ENCODE measurements at regions not wholly inside any gene's neighbourhood (a gene's known extent, or its start where the extent isn't known, plus 50 kb on each side); places are given as distances from the start of the nearest gene placed in this dataset.
"Not testable (repeated sequence)": the region's sequence is repeated elsewhere in the genome, so short reads cannot be mapped to it uniquely, and the experiment has no call there.

DNA sequence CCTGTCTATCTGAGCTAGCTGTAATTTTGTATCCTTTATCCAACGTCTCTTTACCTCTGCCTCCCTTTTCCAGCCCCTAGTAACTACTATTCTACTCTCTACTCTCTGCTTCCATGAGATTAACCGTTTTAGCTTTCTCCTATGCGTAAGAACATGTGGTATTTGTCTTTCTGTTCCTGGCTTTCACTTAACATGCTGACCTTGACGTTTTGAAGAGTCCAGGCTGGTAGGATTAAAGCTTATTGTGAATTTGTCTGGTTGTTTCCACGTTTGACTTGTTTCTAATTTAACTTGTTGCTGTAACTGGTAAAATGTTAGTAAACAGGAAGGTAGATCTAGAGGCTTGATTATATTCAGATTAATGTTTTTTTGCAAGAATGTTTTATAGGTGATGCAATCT lies 385.3 kb downstream of the PSAT1 start:
- Mint-ChIP-seq H3K4me1 (no peaks in the 10 kb centered on the region), H3K4me3 (no peak overlapping the region), H3K9me3 (no peaks in the 10 kb centered on the region), H3K36me3 (no peaks in the 10 kb centered on the region), H3K27ac (no peak overlapping the region), H3K27me3 (no peaks in the 10 kb centered on the region)
- CTCF ChIA-PET = no interaction called here
- DNase-seq = no peak

DNA sequence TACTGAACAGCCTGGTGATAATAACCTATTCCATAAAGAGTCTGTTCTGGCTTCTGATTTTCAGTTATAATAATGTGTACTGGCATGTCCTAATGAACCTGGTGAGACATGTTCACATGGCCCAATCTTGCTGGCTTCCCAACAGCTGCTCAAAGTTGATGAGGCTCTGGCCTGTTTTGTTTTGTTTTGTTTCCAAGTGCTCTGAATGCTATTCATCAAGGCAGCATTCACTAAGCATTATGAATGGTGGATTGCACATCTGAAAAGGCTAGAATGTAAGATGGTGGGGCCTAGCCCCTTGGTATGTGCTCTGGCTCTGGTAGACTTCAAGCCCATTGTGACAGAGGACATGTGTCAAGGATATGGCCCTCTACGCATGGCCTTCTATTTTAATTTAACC lies 388.5 kb downstream of the PSAT1 start:
- CTCF ChIA-PET = no interaction called here

DNA sequence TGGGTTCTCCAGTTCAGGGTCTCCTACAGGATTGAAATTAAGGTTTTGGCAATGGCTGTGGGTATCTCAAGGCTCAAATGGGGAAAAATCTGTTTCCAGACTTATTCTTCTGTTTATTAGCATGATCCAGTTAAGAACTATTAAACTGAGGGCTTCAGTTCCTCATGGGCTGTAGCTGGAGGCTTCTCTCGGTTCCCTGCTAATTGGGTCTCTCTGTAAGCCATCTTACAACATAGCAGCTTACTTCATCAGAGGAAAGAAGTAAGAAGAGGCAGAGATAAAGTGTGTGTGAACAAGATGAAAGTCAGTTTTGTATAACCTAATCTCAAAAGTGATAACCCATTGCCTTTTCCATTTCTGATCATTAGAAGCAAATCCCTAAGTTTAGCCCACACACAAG lies 391.9 kb downstream of the PSAT1 start:
- Mint-ChIP-seq H3K36me3 (no peaks in the 10 kb centered on the region), H3K27me3 (no peaks in the 10 kb centered on the region), H3K4me3 (no peak overlapping the region), H3K4me1 (no peaks in the 10 kb centered on the region), H3K27ac (no peak overlapping the region), H3K9me3 (no peaks in the 10 kb centered on the region)
- DNase-seq = no peak
- CTCF ChIA-PET = no interaction called here

More for the DNA sequence above, 388.5 kb downstream of the PSAT1 start:
- Mint-ChIP-seq H3K27me3 (no peaks in the 10 kb centered on the region), H3K9me3 (no peaks in the 10 kb centered on the region), H3K4me1 (no peaks in the 10 kb centered on the region), H3K4me3 (no peak overlapping the region), H3K27ac (no peak overlapping the region), H3K36me3 (no peaks in the 10 kb centered on the region)
- DNase-seq = no peak

DNA sequence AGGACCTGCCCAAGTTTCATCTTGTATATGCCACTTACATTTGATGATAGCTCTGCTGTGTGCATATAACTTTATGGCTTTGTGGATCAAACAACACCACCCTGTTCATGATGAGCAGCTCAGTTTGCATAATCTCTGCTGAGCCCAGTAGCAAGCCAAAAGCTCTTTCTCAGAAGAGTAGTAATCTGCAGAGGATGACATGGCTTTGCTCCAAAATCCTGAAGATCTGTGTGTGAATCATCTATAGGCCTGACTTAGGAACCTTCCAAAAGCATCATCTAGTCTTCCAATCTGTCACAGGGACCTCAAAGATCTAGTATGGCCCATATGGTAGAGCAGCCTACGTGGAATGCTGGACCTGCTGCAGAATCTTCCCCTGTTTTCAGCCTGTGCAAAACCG lies 394.6 kb downstream of the PSAT1 start:
- no peaks in the 10 kb centered on the region for H3K36me3 Mint-ChIP-seq
- no peaks in the 10 kb centered on the region for H3K27me3 Mint-ChIP-seq
- CTCF ChIA-PET = no interaction called here

DNA sequence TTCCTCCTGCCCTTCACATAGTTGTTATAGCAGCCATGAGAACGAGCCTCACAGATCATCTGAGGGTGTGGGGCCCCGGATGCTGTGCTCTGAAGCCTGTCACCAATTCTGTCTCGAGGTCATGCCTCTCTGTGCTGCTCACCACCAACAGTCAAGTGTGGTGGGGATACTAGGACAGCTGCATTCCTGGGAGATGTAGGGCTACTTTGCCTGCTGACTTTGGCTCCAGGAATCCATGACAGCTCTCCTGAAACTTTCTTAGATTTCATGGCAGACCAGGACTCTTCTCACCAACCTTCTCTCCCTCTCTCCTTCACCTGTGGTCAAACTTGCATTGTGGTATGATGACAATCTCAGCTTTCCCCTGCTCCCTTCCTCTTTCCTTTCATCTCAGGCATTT lies 395.9 kb downstream of the PSAT1 start:
- no peaks in the 10 kb centered on the region for H3K27me3 Mint-ChIP-seq
- H3K9me3 Mint-ChIP-seq = no peaks in the 10 kb centered on the region
- no peak overlapping the region for H3K4me3 Mint-ChIP-seq
- no peaks in the 10 kb centered on the region for H3K36me3 Mint-ChIP-seq
- no peak for DNase-seq
- H3K4me1 Mint-ChIP-seq = no peaks in the 10 kb centered on the region
- no peak overlapping the region for H3K27ac Mint-ChIP-seq
- CTCF ChIA-PET = no interaction called here

More for the DNA sequence above, 394.6 kb downstream of the PSAT1 start:
- Mint-ChIP-seq H3K27ac (no peak overlapping the region), H3K4me1 (no peaks in the 10 kb centered on the region), H3K4me3 (no peak overlapping the region), H3K9me3 (no peaks in the 10 kb centered on the region)
- no peak for DNase-seq

DNA sequence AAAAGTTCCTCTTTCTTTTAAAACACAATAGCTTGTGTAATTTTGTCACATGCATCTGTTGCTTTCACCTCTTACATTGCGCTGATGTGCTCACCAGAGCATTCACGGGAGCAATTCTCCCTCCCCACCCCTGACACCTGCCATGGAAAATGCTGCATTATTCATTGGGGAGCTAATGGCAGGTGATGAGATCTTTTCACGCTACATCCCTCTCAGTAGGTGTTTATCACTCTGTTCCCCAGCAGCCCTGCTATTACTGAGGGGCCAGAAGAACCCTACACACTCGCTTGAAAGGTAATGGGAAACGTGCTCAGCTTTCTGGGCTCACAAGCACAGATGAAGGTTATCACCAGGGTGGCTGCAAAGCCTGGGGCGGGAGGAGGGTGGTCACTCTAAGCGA lies 398.0 kb downstream of the PSAT1 start:
- no peaks in the 10 kb centered on the region for H3K36me3 Mint-ChIP-seq
- no peaks in the 10 kb centered on the region for H3K27me3 Mint-ChIP-seq
- CTCF ChIA-PET = no interaction called here
- no peaks in the 10 kb centered on the region for H3K9me3 Mint-ChIP-seq
- no peaks in the 10 kb centered on the region for H3K4me1 Mint-ChIP-seq
- H3K4me3 Mint-ChIP-seq = no peak overlapping the region
- no peak for DNase-seq
- no peak overlapping the region for H3K27ac Mint-ChIP-seq

DNA sequence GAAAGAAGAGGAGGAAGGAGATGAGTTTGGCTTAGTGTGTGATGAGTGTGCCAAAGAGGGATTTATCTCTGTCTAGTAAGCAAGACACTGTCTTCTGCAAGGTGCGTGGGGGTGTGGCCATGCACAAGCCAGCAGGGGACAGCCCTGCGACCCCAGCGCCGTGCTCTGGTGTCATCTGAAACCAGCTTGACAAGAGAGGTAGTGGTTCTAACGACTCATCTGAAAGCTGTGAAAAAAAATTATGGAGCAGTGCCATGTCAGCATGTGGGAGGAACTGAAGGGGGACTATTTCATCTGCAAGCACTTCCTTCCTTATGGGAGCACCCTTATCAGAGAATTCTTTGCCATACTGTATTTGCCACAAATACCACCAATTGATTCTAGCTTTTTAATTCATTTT lies 398.6 kb downstream of the PSAT1 start:
- no peaks in the 10 kb centered on the region for H3K4me1 Mint-ChIP-seq
- H3K27me3 Mint-ChIP-seq = no peaks in the 10 kb centered on the region
- H3K27ac Mint-ChIP-seq = no peak overlapping the region
- no peak for DNase-seq
- H3K9me3 Mint-ChIP-seq = no peaks in the 10 kb centered on the region
- H3K4me3 Mint-ChIP-seq = no peak overlapping the region
- H3K36me3 Mint-ChIP-seq = no peaks in the 10 kb centered on the region
- CTCF ChIA-PET = no interaction called here

DNA sequence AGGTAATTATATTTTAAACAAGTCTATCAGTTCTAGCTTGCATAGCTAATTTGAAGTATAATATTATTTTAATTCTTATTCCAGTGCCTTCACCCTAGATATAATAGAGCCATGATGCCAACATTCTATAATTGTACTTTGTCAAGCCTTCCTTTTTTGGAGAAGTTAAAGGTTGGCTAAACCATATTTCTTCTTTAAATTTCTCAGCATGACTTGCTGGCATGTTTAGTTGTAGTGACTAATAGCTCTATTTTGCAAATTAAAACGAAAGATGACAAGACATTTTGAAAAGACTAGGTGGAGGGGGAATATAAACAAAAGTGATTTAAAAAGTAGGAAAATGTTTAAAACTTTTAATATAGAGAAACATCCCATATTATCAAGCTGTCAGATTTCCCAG lies 400.7 kb downstream of the PSAT1 start:
- Mint-ChIP-seq H3K27ac (no peak overlapping the region), H3K9me3 (no peaks in the 10 kb centered on the region), H3K27me3 (no peaks in the 10 kb centered on the region), H3K36me3 (no peaks in the 10 kb centered on the region), H3K4me3 (no peak overlapping the region), H3K4me1 (no peaks in the 10 kb centered on the region)
- CTCF ChIA-PET = no interaction called here
- DNase-seq = no peak

DNA sequence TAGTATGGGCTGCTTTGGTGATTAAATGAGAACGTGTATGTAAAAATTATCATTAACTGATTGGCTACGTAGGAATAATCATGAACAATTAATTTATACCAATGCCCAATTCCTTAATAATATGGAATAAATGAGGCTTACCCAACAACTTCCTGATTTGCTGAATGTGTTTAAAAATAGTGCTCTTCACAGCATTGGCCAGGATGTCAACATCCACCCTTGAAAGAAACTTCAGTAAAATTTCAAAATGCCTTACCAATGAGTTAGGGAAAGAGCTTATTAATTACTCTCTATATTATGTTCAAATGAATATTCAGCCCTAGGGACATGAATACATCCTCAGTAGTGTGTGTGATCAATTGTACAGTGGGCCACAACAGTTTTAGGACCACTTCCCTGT lies 401.4 kb downstream of the PSAT1 start:
- CTCF ChIA-PET = no interaction called here
- H3K27me3 Mint-ChIP-seq = no peaks in the 10 kb centered on the region
- H3K9me3 Mint-ChIP-seq = no peaks in the 10 kb centered on the region
- H3K27ac Mint-ChIP-seq = no peak overlapping the region
- DNase-seq = no peak
- H3K36me3 Mint-ChIP-seq = no peaks in the 10 kb centered on the region
- H3K4me3 Mint-ChIP-seq = no peak overlapping the region
- no peaks in the 10 kb centered on the region for H3K4me1 Mint-ChIP-seq

DNA sequence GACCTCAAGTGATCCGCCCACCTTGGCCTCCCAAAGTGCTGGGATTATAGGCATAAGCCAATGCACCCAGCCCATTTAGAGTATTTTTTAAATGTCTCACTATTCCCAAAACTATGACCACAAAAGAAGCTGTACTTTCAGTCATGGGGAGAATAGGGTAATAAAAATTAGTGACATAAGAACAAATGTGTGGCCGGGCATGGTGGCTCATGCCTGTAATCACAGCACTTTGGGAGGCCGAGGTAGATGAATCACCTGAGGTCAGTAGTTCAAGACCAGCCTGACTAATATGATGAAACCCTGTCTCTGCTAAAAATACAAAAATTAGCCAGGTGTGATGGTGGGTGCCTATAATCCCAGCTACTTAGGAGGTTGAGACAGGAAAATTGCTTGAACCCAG lies 402.3 kb downstream of the PSAT1 start:
- H3K27me3 Mint-ChIP-seq, H3K4me3 Mint-ChIP-seq, H3K4me1 Mint-ChIP-seq, H3K36me3 Mint-ChIP-seq, H3K9me3 Mint-ChIP-seq, DNase-seq, CTCF ChIA-PET, H3K27ac Mint-ChIP-seq: not testable (repeated sequence)

DNA sequence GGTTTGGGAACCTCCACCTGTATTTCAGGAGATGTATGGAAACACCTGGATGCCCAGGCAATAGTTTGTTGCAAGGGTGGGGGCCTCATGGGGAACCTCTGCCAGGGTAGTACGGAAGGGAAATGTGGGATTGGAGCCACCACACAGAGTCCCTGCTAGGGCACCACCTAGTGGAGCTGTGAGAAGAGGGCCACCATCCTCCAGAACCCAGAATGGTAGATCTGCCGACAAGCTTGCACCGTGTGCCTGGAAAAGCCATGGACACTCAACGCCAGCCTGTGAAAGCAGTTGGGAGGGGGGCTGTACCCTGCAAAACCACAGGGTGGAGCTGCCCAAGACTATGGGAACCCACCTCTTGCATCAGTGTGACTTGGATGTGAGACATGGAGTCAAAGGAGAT lies 407.2 kb downstream of the PSAT1 start:
- CTCF ChIA-PET, DNase-seq, H3K27me3 Mint-ChIP-seq, H3K9me3 Mint-ChIP-seq, H3K36me3 Mint-ChIP-seq, H3K4me3 Mint-ChIP-seq, H3K27ac Mint-ChIP-seq, H3K4me1 Mint-ChIP-seq: not testable (repeated sequence)

DNA sequence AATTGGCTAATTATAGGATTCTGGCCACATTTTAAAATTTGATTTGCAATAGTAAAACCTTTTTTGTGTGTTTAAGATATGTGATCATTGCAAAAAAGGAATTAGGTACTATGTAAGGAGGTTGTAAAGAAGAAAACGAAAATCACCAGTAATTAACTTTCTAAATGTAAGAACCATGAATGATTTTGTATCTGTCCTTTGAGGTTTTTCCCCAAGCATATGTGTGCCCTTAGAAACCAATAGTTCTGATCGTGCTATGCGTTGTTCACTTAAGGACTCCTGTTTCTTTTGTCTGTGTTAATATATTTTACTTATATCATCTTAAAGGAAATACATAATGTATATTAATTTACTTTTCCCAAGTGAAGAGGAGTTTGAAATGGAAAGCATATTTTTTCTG lies 410.2 kb downstream of the PSAT1 start:
- Mint-ChIP-seq H3K9me3 (no peaks in the 10 kb centered on the region), H3K36me3 (no peaks in the 10 kb centered on the region), H3K4me3 (no peak overlapping the region), H3K4me1 (no peaks in the 10 kb centered on the region), H3K27ac (no peak overlapping the region), H3K27me3 (no peaks in the 10 kb centered on the region)
- no peak for DNase-seq
- CTCF ChIA-PET = no interaction called here

DNA sequence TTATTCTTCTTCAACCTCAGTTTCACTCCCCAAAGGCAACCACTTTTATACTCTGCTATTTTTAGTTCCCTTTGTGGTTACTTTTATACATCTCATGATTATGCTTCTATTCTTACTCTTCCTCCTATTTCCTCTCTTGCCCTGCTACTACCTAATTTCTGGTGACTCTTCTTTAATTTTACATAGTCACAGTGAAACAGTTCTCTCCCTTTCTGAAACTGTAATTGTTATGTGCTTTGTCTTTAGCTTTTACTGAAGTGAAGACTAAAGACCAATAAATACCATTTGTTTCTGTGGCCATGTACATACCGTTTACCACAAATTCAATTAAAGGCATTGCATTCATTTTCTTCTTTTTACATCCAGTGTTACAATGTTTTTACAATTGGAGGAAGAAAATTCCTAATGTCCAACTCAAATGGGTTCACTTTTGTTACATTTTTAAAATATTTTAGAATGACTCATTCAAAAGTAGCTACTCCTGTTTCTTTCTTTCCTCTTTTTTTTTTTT lies 410.6 kb downstream of the PSAT1 start:
- no peak overlapping the region for H3K27ac Mint-ChIP-seq
- no peak for DNase-seq
- H3K27me3 Mint-ChIP-seq = no peaks in the 10 kb centered on the region
- CTCF ChIA-PET = no interaction called here
- H3K9me3 Mint-ChIP-seq = no peaks in the 10 kb centered on the region
- H3K36me3 Mint-ChIP-seq = no peaks in the 10 kb centered on the region
- H3K4me1 Mint-ChIP-seq = no peaks in the 10 kb centered on the region
- H3K4me3 Mint-ChIP-seq = no peak overlapping the region

DNA sequence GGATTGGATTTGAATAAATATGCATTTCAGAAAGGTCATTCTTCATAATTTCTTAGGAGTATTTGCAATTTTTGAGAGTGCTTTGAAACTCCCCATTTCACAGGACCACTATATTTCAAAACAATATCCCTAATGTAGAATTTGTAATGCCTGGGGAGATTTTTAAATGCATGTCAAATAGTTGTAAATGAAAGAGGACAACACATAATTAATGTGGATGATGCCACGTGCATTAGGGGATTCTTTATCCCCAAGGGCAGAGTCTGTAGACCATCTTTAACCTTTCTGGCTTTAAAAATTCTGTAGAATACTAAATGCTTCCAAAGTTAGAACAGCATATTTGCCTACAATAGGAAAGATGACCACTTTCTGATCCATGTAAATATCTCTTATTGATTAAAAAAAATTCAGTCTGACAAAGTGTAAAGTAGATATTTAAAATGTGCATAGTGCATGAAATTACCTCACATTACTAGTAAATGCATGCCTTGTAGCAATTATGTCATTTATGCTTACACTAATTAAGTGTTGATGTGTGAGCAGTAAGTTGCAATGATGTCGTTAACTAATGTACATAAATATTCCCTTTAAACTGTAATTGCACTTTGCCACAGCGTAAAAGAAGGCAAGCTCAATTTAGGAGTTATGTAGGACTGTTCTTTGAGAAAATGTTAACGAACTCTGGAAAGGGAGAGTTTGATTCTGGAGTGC lies 416.1 kb downstream of the PSAT1 start:
- Mint-ChIP-seq H3K27me3 (no peaks in the 10 kb centered on the region), H3K36me3 (no peaks in the 10 kb centered on the region), H3K4me1 (no peaks in the 10 kb centered on the region), H3K27ac (no peak overlapping the region), H3K9me3 (no peaks in the 10 kb centered on the region), H3K4me3 (no peak overlapping the region)
- no peak for DNase-seq
- CTCF ChIA-PET = interaction anchor here (0.6 kb wide), 1 partner anchor 28 kb away, joined by 3 read pairs; no protein-coding TSS in a partner anchor

DNA sequence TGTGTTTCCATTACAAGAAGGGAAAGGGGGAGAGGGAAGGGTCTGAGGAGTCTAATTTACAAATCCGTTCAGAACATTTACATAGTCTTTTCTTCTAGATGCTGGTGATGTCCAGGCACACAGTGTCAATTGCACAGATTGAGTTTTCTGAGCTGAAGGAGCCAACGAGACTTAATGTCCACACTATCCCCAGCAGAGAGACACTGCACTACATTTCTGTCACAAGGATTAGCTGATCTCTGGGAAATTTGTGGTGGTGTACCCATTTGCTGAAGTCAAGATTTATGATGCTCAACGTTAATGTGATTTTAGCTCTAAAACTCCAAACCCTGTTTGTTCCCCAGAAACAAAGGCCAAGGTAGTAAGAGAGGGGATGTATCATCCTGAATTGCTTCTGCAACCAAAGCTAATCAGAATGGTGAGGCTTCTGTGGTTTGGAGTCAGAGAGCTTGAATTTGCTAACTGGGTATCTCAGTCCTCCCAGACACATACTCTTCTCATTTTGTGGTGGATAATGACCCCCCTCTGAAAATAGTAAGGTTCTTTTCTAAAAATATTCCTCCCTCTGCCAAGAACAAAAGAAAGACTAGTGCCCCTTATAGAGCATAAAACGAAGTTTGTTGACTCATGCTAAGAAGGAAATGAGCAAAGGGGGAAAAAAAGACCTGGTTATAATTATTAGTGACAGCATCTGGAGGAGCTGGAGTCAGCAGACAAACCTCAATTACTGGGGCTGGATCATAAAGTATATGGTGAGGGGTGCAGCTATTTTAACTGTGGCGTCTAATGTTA lies 416.9 kb downstream of the PSAT1 start:
- H3K27me3 Mint-ChIP-seq = no peaks in the 10 kb centered on the region
- no peak overlapping the region for H3K4me3 Mint-ChIP-seq
- no peaks in the 10 kb centered on the region for H3K4me1 Mint-ChIP-seq
- CTCF ChIA-PET = interaction anchor here (0.6 kb wide), 2 partner anchors 28 to 172 kb away, joined by 3 read pairs; no protein-coding TSS in a partner anchor
- H3K36me3 Mint-ChIP-seq = no peaks in the 10 kb centered on the region
- DNase-seq = no peak
- no peak overlapping the region for H3K27ac Mint-ChIP-seq
- no peaks in the 10 kb centered on the region for H3K9me3 Mint-ChIP-seq

All from activated naive CD4-positive, alpha-beta T cell treated with anti-CD3 and anti-CD28 coated beads, Interleukin-2, amount 10 ng/mL, durations not matched to agents 7 days and 5 days (primary cell).